GM12891 (cell line): ENCODE measurements at regions not wholly inside any gene's neighbourhood (a gene's known extent, or its start where the extent isn't known, plus 50 kb on each side); places are given as distances from the start of the nearest gene placed in this dataset.

ENCODE experiments used
- DNase-seq: peaks from one replicate; pipeline ENCODE4 v3.0.0; 2011; ENCODE audit warnings: low spot score; ENCODE audit not compliant: insufficient read length
- FAIRE-seq: peaks from 2 replicates; lab custom pipeline; 2011; peaks lifted over from hg19 to GRCh38; lab: Jason Lieb, UNC
- PAX5 ChIP-seq: IDR thresholded peaks from 2 replicates; pipeline ENCODE4 v1.6.1; 2011; ENCODE audit warnings: low read length, moderate library complexity, mild to moderate bottlenecking; ENCODE audit not compliant: insufficient read depth, severe bottlenecking
- POLR2A ChIP-seq: IDR thresholded peaks from 2 replicates; pipeline ENCODE4 v1.6.1; 2011; ENCODE audit warnings: low read depth, low read length, control low read depth
- POLR2AphosphoS5 ChIP-seq: IDR thresholded peaks from 2 replicates; pipeline ENCODE4 v1.6.1; 2011; ENCODE audit warnings: low read depth, low read length, control low read depth
- POU2F2 ChIP-seq: IDR thresholded peaks from 2 replicates; pipeline ENCODE4 v1.6.1; 2011; ENCODE audit warnings: low read depth, mild to moderate bottlenecking, control low read depth, low read length, moderate library complexity
- SPI1 ChIP-seq: IDR thresholded peaks from 2 replicates; pipeline ENCODE4 v1.6.1; 2011; ENCODE audit warnings: low read depth, low read length, control low read depth
- TAF1 ChIP-seq: IDR thresholded peaks from 2 replicates; pipeline ENCODE4 v1.6.1; 2011; ENCODE audit warnings: low read depth, low read length, control low read depth

DNA sequence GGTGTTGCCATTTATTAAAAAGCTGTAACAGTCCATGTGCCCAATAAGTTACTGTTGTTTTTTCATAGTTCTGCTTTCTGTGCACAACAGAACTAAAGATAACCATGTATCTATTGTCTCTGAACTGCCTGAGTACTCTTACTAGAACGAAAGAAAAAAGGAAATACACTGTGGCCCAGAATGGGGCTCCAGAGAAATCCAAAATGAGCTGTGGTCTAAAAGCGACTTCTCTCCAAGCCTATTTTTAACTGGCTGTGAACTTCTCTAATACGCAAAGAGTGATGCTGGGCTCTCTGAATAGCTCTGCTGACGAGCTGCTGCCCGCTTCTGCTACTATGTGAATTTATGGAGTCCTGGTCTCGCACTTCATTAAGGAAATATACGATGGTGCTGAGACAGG lies 56.2 kb upstream of the LPP start:
- no peak for FAIRE-seq
- TF ChIP-seq SPI1 (no peak), POLR2A (no peak), POLR2AphosphoS5 (no peak), TAF1 (no peak)
- no peak for DNase-seq

GRCh38 chr3:188099907-188100306 lies 54.0 kb upstream of the LPP start:
- TF ChIP-seq POU2F2 (no peak), POLR2A (no peak), SPI1 (no peak), PAX5 (no peak), POLR2AphosphoS5 (no peak), TAF1 (no peak)
- FAIRE-seq (no peak), DNase-seq (no peak)

DNA sequence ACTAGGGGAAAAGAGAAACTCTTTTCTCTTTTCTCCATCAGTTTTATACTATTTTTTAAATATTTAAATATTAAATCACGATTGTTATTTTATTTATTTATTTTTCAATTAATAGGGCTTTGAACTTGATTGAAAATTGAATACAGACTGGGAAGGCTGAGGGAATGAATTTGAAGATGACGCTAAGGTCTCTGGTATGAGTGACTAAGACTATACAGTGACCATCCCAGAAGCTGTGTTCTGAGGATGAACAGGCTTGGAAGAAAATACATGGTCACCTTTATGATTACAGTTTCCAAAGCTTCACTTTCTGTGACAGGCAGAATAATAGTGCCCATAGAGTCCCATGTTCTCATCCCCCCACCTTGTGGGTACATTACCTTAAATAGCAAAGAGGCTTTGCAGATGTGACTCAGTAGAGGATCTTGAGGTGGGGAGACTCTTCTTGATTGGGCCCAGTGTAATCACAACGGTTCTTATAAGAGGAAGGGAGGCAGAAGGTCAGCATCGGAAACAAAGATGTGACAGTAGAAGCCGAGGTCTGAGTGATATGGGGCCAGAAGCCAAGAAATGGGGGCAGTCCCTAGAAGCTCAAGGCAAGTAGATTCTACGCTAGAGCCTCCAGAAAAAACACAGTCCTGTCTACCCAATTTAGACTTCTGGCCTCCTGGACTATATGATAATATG lies 51.0 kb upstream of the LPP start:
- FAIRE-seq (no peak), DNase-seq (no peak)
- TF ChIP-seq TAF1 (no peak), POLR2AphosphoS5 (no peak), POLR2A (no peak), PAX5 (no peak), SPI1 (no peak), POU2F2 (no peak)

- no peak for DNase-seq
- FAIRE-seq, result no peak
Measured at GRCh38 chr3:188104050-188104449, 49.9 kb upstream of the LPP start.

More at GRCh38 chr3:188104050-188104449, 49.9 kb upstream of the LPP start:
- TF ChIP-seq PAX5 (no peak), POLR2AphosphoS5 (no peak), POLR2A (no peak), TAF1 (no peak), SPI1 (no peak), POU2F2 (no peak)
